DND-41 (cell line): ENCODE measurements at regions not wholly inside any gene's neighbourhood (a gene's known extent, or its start where the extent isn't known, plus 50 kb on each side); places are given as distances from the start of the nearest gene placed in this dataset.

Source experiments
- EZH2 ChIP-seq: IDR thresholded peaks from 3 replicates; pipeline ENCODE4 v1.6.1; 2012; ENCODE audit warnings: borderline replicate concordance, low read depth, mild to moderate bottlenecking, moderate library complexity, low read length, inconsistent platforms; ENCODE audit not compliant: severe bottlenecking
- TF ChIP-seq, protein P1 (sequence below): IDR thresholded peaks from 2 replicates; pipeline ENCODE4 v1.5.1; 2012; ENCODE audit warnings: borderline replicate concordance, low read length, moderate library complexity, mild to moderate bottlenecking; ENCODE audit not compliant: poor library complexity, severe bottlenecking; ENCODE audit errors: extremely low read depth

DNA sequence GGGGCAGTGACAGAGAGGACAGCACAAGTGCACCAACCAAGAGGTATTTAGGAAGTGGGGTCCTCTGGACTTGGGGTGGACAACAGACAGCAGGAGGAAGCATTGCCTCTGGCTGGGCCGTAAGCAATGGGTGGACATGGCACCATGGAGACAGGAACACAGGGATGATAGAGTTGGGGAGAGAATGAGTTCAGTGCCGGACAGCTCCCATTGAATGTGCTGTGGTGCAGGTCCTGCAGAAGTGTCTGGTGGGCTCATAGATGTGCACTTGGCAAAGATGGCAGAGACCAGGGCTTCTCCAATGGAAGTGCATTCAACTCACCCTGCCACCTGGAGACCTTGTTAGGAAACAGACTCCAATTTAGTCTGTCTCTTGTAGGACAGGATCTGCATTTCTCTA, 341.5 kb upstream of the ZMIZ1 start:
- TF ChIP-seq, protein P1, sequence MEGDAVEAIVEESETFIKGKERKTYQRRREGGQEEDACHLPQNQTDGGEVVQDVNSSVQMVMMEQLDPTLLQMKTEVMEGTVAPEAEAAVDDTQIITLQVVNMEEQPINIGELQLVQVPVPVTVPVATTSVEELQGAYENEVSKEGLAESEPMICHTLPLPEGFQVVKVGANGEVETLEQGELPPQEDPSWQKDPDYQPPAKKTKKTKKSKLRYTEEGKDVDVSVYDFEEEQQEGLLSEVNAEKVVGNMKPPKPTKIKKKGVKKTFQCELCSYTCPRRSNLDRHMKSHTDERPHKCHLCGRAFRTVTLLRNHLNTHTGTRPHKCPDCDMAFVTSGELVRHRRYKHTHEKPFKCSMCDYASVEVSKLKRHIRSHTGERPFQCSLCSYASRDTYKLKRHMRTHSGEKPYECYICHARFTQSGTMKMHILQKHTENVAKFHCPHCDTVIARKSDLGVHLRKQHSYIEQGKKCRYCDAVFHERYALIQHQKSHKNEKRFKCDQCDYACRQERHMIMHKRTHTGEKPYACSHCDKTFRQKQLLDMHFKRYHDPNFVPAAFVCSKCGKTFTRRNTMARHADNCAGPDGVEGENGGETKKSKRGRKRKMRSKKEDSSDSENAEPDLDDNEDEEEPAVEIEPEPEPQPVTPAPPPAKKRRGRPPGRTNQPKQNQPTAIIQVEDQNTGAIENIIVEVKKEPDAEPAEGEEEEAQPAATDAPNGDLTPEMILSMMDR: no peak
- no peak for TF ChIP-seq EZH2
